PFSK-1 (cell line): ENCODE measurements at regions not wholly inside any gene's neighbourhood (a gene's known extent, or its start where the extent isn't known, plus 50 kb on each side); places are given as distances from the start of the nearest gene placed in this dataset.

Experiments used
- POLR2AphosphoS5 ChIP-seq: IDR thresholded peaks from 2 replicates; pipeline ENCODE4 v1.6.1; 2012; ENCODE audit warnings: low read depth, mild to moderate bottlenecking, control low read depth, low read length, moderate library complexity
- REST ChIP-seq, 2 experiments: IDR thresholded peaks; 2 replicates each; pipeline versions ENCODE4 v1.6.1 to v1.8.0; 2011 to 2012; ENCODE audit warnings: low read depth in 2 of 2, low read length in 2 of 2, control low read depth in 1 of 2, inconsistent platforms in 1 of 2, mild to moderate bottlenecking in 1 of 2, moderate library complexity in 1 of 2; ENCODE audit not compliant: insufficient read depth in 1 of 2

GRCh38 chr14:53358166-53358565, 205.0 kb upstream of the DDHD1 start:
- TF ChIP-seq POLR2AphosphoS5, result no peak
- TF ChIP-seq REST (IDR thresholded peaks at IDR 0.05; ENCODE audit: insufficient read depth in 1 of 2, low read depth in 2 of 2, low read length in 2 of 2), result no peak
